ENCODE measurements at regions not wholly inside any gene's neighbourhood (a gene's known extent, or its start where the extent isn't known, plus 50 kb on each side); places are given as distances from the start of the nearest gene placed in this dataset.

DNA sequence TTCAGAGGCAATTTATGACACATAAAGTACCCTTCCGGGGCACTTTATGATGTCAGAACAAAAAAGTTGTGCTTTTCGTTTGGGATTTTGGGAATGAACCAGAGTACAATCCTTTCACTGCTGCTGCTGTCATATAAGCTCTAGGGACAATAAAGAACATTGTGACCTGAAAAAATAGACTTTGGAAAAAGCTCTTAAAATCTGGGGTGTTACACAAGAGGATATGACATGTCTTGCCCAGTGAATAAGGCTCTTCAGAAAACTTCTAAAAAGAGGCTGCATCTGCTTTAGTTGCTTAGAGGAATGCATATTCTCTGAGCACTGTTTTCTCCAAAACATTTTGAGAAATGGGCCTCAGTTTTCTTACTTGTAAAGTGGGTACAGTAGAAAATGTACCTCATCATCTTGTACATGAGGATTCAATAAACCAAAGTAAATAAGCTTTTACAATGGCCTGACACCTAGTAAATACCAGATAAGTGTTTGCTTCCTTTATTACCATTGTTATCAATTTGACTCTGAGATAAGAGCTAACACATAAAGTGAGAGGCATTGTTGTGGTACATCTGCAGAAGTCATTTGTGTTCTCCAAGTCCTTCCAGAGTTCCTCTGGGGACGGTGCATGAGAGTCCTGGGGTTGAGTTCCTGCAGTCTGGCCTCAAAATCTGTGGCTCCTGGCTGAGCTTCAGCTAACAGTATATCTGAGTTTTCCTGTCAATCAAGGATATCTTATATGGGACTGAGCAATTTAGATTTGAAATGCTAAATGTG, 67.4 kb upstream of the EDNRB start:
- no peaks in the 10 kb centered on the region for H3K9me2 ChIP-seq (ENCODE audit: insufficient read depth)
- no peak overlapping the region for H3K27ac ChIP-seq (ENCODE audit: low read depth)
- peak overlapping the region; percentile 60; the same call in 1 of the 2 replicates for H2AFZ ChIP-seq
- Mint-ChIP-seq H3K27ac (no peak overlapping the region), H3K9me3 (no peaks in the 10 kb centered on the region), H3K36me3 (ENCODE audit: low read depth) (no peaks in the 10 kb centered on the region), H3K27me3 (ENCODE audit: insufficient read depth, low read depth, poor library complexity) (no peaks in the 10 kb centered on the region), H3K4me3 (no peak overlapping the region), H3K4me1 (peaks cover 16% of the 10 kb centered on the region; the same call in 2 of the 3 replicates)
- no peak overlapping the region for H3K4me2 ChIP-seq
- H3K27me3 ChIP-seq (ENCODE audit: insufficient read depth) = no peaks in the 10 kb centered on the region
- no peaks in the 10 kb centered on the region for H3F3A ChIP-seq (replicated peaks; ENCODE audit: low read depth)
- ATAC-seq (no peak), DNase-seq (ENCODE audit: low spot score) (no peak)
- H3K4me1 ChIP-seq (ENCODE audit: insufficient read depth) = peaks cover 5% of the 10 kb centered on the region; the same call in 1 of the 2 replicates
- H3K4me3 ChIP-seq = no peak overlapping the region
- TF ChIP-seq STAT1 (IDR thresholded peaks at IDR 0.05; ENCODE audit: unreplicated experiment) = no peak
- TF ChIP-seq ZNF462 (CRISPR knock-in tag; IDR thresholded peaks at IDR 0.05) = no peak
- TF ChIP-seq EZH2 (IDR thresholded peaks at IDR 0.05; ENCODE audit: low read depth, unreplicated experiment) = no peak
- no peak for TF ChIP-seq EZH2phosphoT487 (IDR thresholded peaks at IDR 0.05; ENCODE audit: unreplicated experiment)
- no peak for TF ChIP-seq POLR2AphosphoS5 (IDR thresholded peaks at IDR 0.05; ENCODE audit: low read depth)
- no peak for TF ChIP-seq ZNF331 (CRISPR knock-in tag; IDR thresholded peaks at IDR 0.05; ENCODE audit: low read depth)
- no peak for TF ChIP-seq ZNF114 (CRISPR knock-in tag; IDR thresholded peaks at IDR 0.05)
- TF ChIP-seq, protein P1, sequence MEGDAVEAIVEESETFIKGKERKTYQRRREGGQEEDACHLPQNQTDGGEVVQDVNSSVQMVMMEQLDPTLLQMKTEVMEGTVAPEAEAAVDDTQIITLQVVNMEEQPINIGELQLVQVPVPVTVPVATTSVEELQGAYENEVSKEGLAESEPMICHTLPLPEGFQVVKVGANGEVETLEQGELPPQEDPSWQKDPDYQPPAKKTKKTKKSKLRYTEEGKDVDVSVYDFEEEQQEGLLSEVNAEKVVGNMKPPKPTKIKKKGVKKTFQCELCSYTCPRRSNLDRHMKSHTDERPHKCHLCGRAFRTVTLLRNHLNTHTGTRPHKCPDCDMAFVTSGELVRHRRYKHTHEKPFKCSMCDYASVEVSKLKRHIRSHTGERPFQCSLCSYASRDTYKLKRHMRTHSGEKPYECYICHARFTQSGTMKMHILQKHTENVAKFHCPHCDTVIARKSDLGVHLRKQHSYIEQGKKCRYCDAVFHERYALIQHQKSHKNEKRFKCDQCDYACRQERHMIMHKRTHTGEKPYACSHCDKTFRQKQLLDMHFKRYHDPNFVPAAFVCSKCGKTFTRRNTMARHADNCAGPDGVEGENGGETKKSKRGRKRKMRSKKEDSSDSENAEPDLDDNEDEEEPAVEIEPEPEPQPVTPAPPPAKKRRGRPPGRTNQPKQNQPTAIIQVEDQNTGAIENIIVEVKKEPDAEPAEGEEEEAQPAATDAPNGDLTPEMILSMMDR (conservative IDR thresholded peaks at IDR 0.05; ENCODE audit: low read depth in 2 of 2) = no peak
- no peak for TF ChIP-seq ETS1 (IDR thresholded peaks at IDR 0.05)
- no peak for TF ChIP-seq REST (IDR thresholded peaks at IDR 0.05; ENCODE audit: unreplicated experiment)
- no peak for TF ChIP-seq NANOG (IDR thresholded peaks at IDR 0.05; ENCODE audit: borderline replicate concordance)
- TF ChIP-seq JUNB (IDR thresholded peaks at IDR 0.05; ENCODE audit: unreplicated experiment) = no peak
- TF ChIP-seq CREB1 (CRISPR knock-in tag; IDR thresholded peaks at IDR 0.05; ENCODE audit: low read depth) = no peak
- no peaks in the 10 kb centered on the region for H4K20me1 ChIP-seq (replicated peaks; ENCODE audit: insufficient read depth)
- no peaks in the 10 kb centered on the region for H3K36me3 ChIP-seq (ENCODE audit: insufficient read depth)
- H3K79me2 ChIP-seq (replicated peaks; ENCODE audit: insufficient read depth) = no peaks in the 10 kb centered on the region

Data from GM23338 (cell line).